Transverse colon (tissue), 4 donors: ENCODE measurements at regions not wholly inside any gene's neighbourhood (a gene's known extent, or its start where the extent isn't known, plus 50 kb on each side); places are given as distances from the start of the nearest gene placed in this dataset.

Source experiments
- DNase-seq: peaks from one replicate; pipeline ENCODE4 v3.0.0-alpha.2; 2019
- H3K27ac ChIP-seq, 4 donors: fragments of 200-600 bp; sonication (generic); 2 replicates each; pipeline ENCODE4 v1.5.1; 2016 to 2018; ENCODE audit warnings: inconsistent platforms in 4 of 4
- H3K27me3 ChIP-seq: fragments of 200-600 bp; sonication (generic); 2 replicates; pipeline ENCODE4 v1.5.1; 2017; ENCODE audit warnings: inconsistent platforms
- H3K36me3 ChIP-seq, 4 donors: fragments of 200-600 bp; sonication (generic); 2 replicates each; pipeline ENCODE4 v1.5.1; 2017 to 2019; ENCODE audit warnings: inconsistent platforms in 4 of 4
- H3K4me1 ChIP-seq, 4 donors: fragments of 200-600 bp; sonication (generic); 2 replicates each; pipeline ENCODE4 v1.5.1; 2017 to 2020; ENCODE audit warnings: inconsistent platforms in 4 of 4
- H3K4me3 ChIP-seq, 4 donors: fragments of 200-600 bp; sonication (generic); 1 replicate in 1 of 4; 2 replicates in 3 of 4; pipeline versions ENCODE4 v1.5.1 to v1.6.1; 2017 to 2019; ENCODE audit warnings: inconsistent platforms in 4 of 4
- H3K9me3 ChIP-seq, 2 donors: fragments of 200-600 bp; sonication (generic); 2 replicates each; pipeline ENCODE4 v1.5.1; 2017 to 2019; ENCODE audit warnings: inconsistent platforms in 2 of 2
- EP300 ChIP-seq: sonication (generic); formaldehyde crosslinking; IDR thresholded peaks from one replicate; pipeline ENCODE4 v1.6.1; 2017; ENCODE audit warnings: antibody characterized with exemption, low read depth
- POLR2A ChIP-seq: fragments of 450-650 bp; IDR thresholded peaks from one replicate; pipeline ENCODE4 v1.6.1; 2016; ENCODE audit warnings: antibody characterized with exemption, mild to moderate bottlenecking, moderate library complexity
- POLR2AphosphoS5 ChIP-seq, 3 donors: sonication (generic); formaldehyde crosslinking; IDR thresholded peaks; one replicate each; pipeline ENCODE4 v1.6.1; 2016; ENCODE audit warnings: antibody characterized with exemption in 3 of 3
- WGBS, 2 donors: methylation state at CpG; one replicate each; pipeline ENCODE4 v1.1.5; 2018; ENCODE audit warnings: low coverage in 1 of 2; 5-methylcytosine and 5-hydroxymethylcytosine counted together
- in situ Hi-C, 4 donors: fragments of 200-750 bp; cut with MboI; loops; one replicate each; pipeline versions ENCODE4 v1.15.0 to v1.15.1; 2017; ENCODE audit warnings: low sequenced_read_pairs in 3 of 4, low pct_ligation_motif_present in 1 of 4, low pct_unique_long_range_greater_than_20kb in 1 of 4
- intact Hi-C: fragments of 100-400 bp; cut with DNase I; formaldehyde crosslinking; loops from one replicate; pipeline ENCODE4 v1.15.1; 2023; ENCODE audit warnings: low total_unique reads
- TF ChIP-seq, protein P1 (sequence below), 5 experiments: fragments of 200-600 bp in 3 of 5; fragments of 450-650 bp in 2 of 5; sonication (generic) in 3 of 5; IDR thresholded peaks; 1 replicate in 2 of 5; 2 replicates in 3 of 5; pipeline ENCODE4 v1.5.1; 2016 to 2017; ENCODE audit warnings: antibody characterized with exemption in 5 of 5, inconsistent platforms in 3 of 5, mild to moderate bottlenecking in 2 of 5, moderate library complexity in 1 of 5

DNA sequence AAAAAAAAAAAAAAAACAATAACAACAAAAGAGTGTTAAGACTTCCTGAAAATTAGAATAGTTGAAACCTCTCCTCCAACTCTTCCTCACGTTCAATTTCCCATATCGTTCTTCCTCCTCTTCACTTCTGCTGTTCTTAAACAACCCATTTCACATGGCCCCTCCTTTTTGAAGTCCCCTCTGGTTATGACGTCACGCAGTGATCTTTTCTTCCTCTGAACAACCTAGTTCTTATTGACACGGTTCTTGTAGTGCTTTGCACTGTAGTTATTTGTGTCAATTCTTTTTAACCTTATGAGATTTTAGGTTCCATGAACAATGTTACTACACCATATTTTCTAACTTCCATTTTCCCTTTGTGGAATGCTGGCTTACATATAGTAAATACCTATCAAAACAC lies 69.5 kb upstream of the RGPD4 start:
- intact Hi-C loops: no loop called here

DNA sequence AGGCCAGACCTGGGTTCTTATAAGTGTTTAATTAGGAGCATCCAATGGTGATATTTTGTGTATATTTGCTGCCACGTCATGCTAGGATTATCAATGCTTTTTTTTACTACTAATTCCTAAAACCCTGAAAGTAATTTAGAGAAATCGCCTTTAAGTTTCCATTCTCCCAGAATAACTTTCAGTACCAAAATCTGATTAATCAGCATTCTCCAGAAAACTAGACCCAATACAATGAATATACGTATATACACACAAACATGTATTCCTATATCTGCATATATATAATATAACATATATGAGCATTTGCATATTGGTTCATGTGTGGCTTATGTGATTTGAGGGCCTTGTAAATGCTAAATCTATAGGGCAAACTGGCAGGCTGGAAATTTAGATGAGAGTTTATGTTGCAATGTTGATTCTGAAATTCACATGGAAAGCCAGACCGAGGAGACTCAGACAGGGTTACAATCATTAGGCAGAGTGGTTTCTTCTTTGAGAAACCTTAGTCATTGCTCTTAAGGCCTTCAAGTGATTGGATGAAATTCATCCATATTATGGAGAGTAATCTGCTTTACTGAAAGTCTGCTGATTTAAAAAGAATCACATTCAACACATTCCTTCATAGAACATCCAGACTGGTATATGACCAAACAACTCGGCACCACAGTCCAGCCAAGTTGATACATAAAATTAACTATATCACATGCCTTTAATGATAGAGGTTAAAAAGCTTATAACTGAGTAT lies 65.9 kb upstream of the RGPD4 start:
- 72 to 76% methylated on average over 4 to 5 of the region's 5 CpGs for WGBS, 2 donors
- no peaks in the 10 kb centered on the region for H3K36me3 ChIP-seq
- H3K4me3 ChIP-seq: no peak overlapping the region
- in situ Hi-C loops (no loop called here), intact Hi-C loops (no loop called here)
- H3K4me1 ChIP-seq: no peaks in the 10 kb centered on the region
- no peak for DNase-seq
- TF ChIP-seq POLR2AphosphoS5 (IDR thresholded peaks at IDR 0.05) (no peak), EP300 (no peak), POLR2A (no peak)
- TF ChIP-seq, protein P1, sequence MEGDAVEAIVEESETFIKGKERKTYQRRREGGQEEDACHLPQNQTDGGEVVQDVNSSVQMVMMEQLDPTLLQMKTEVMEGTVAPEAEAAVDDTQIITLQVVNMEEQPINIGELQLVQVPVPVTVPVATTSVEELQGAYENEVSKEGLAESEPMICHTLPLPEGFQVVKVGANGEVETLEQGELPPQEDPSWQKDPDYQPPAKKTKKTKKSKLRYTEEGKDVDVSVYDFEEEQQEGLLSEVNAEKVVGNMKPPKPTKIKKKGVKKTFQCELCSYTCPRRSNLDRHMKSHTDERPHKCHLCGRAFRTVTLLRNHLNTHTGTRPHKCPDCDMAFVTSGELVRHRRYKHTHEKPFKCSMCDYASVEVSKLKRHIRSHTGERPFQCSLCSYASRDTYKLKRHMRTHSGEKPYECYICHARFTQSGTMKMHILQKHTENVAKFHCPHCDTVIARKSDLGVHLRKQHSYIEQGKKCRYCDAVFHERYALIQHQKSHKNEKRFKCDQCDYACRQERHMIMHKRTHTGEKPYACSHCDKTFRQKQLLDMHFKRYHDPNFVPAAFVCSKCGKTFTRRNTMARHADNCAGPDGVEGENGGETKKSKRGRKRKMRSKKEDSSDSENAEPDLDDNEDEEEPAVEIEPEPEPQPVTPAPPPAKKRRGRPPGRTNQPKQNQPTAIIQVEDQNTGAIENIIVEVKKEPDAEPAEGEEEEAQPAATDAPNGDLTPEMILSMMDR (IDR thresholded peaks at IDR 0.05): no peak
- no peaks in the 10 kb centered on the region for H3K9me3 ChIP-seq
- H3K27ac ChIP-seq: no peak overlapping the region
- no peaks in the 10 kb centered on the region for H3K27me3 ChIP-seq

More for the DNA sequence above, 69.5 kb upstream of the RGPD4 start:
- no peak overlapping the region for H3K27ac ChIP-seq
- no peaks in the 10 kb centered on the region for H3K27me3 ChIP-seq
- in situ Hi-C loops: no loop called here
- H3K4me1 ChIP-seq: no peaks in the 10 kb centered on the region
- DNase-seq: no peak
- WGBS, 2 donors: 82 to 87% methylated on average over 5 of the region's 5 CpGs
- no peak overlapping the region for H3K4me3 ChIP-seq
- no peaks in the 10 kb centered on the region for H3K9me3 ChIP-seq
- no peaks in the 10 kb centered on the region for H3K36me3 ChIP-seq
- no peak for TF ChIP-seq POLR2A
- no peak for TF ChIP-seq POLR2AphosphoS5 (IDR thresholded peaks at IDR 0.05)
- TF ChIP-seq, protein P1 (IDR thresholded peaks at IDR 0.05): no peak

DNA sequence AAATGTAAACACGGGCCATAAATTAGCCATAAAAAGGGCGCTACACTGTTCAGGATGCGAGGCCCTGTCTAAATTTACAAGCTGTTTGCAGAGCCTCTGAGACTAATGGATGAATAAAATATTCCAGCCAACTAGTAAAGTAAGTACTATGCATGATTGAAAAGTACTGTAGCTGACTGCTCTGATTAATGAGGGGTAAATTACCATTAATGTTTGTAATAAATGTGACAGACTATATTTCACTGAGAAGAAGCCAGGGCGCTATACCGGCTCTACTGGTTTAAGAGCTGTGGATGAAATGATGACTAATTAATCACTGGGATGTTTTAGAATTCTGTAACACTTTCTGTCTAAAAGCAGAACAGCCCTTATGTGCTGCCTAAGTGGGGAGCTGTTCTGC lies 54.3 kb upstream of the RGPD4 start:
- intact Hi-C loops: no loop called here
- no peak overlapping the region for H3K27ac ChIP-seq

DNA sequence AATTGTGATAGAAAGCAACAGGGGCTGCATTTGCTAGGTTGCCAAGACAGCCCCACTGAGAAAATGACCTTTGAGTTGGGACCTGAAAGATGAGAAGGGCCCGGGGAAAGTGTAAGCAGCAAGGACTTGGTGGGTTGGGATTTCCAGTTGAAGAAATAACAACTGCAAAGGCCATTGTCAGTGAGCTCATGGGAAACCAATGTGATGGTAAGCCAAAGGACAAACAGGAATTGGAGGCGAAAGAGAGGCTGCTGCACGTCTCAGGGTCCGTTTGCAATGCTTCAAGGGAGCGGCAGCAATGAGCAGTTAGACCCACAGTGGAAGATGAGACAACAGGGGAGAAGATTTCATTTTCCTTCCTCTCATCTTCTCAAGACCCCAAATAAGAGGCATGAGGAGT lies 51.5 kb upstream of the RGPD4 start:
- WGBS, 2 donors: 69 to 79% methylated on average over 4 to 5 of the region's 5 CpGs
- intact Hi-C loops: no loop called here
- Histone ChIP-seq H3K27ac (no peak overlapping the region), H3K36me3 (no peaks in the 10 kb centered on the region), H3K9me3 (no peaks in the 10 kb centered on the region), H3K4me3 (no peak overlapping the region), H3K4me1 (no peaks in the 10 kb centered on the region), H3K27me3 (no peaks in the 10 kb centered on the region)
- TF ChIP-seq, protein P1 (IDR thresholded peaks at IDR 0.05): no peak
- TF ChIP-seq POLR2A: no peak
- no peak for TF ChIP-seq POLR2AphosphoS5 (IDR thresholded peaks at IDR 0.05)
- no peak for TF ChIP-seq EP300
- in situ Hi-C loops: no loop called here
- no peak for DNase-seq

More for the DNA sequence above, 54.3 kb upstream of the RGPD4 start:
- no peak for TF ChIP-seq POLR2AphosphoS5 (IDR thresholded peaks at IDR 0.05)
- no peak for TF ChIP-seq EP300
- no peak for TF ChIP-seq POLR2A
- TF ChIP-seq, protein P1 (IDR thresholded peaks at IDR 0.05): no peak
- DNase-seq: no peak
- in situ Hi-C loops: no loop called here
- Histone ChIP-seq H3K4me3 (no peak overlapping the region), H3K36me3 (no peaks in the 10 kb centered on the region), H3K27me3 (no peaks in the 10 kb centered on the region), H3K4me1 (no peaks in the 10 kb centered on the region), H3K9me3 (no peaks in the 10 kb centered on the region)
- WGBS, 2 donors: 53 to 75% methylated on average over 2 to 5 of the region's 5 CpGs
